Panc1 (cell line): ENCODE measurements at regions not wholly inside any gene's neighbourhood (a gene's known extent, or its start where the extent isn't known, plus 50 kb on each side); places are given as distances from the start of the nearest gene placed in this dataset.

Experiments used
- ATAC-seq: fragments of 200-7000 bp; cut with Tn5 transposase; 2 replicates; pipeline ENCODE4 v1.9.1; 2020; ENCODE audit warnings: mild to moderate bottlenecking, moderate library complexity
- BruUV-seq: library from RNA; stranded (reverse); fragments of 400-500 nt; replicated peaks from 2 replicates; lab custom pipeline; 2021; lab: Mats Ljungman, UMichigan
- CTCF ChIA-PET: fragments of 300-600 bp; sonication (Branson Sonifier 250); formaldehyde crosslinking; loops from one replicate; lab custom pipeline; 2022; ENCODE audit warnings: antibody characterized with exemption; lab: Charles Lee
- POLR2A ChIA-PET: fragments of 300-600 bp; sonication (Branson Sonifier 250); formaldehyde crosslinking; loops from one replicate; lab custom pipeline; 2022; ENCODE audit warnings: antibody characterized with exemption; lab: Charles Lee
- DNase-seq: peaks from one replicate; pipeline ENCODE4 v3.0.0-alpha.2; 2010; ENCODE audit warnings: low read depth, low spot score
- H3K27ac ChIP-seq: 2 replicates; pipeline ENCODE4 v1.5.1; 2011; ENCODE audit warnings: mild to moderate bottlenecking, low read length, inconsistent platforms
- H3K27me3 ChIP-seq: fragments of 200-500 bp; sonication (Bioruptor generic); 2 replicates; pipeline ENCODE4 v1.6.0; 2014; ENCODE audit warnings: low read length, inconsistent platforms; ENCODE audit not compliant: control insufficient read depth, insufficient read depth
- H3K36me3 ChIP-seq: fragments of 200-500 bp; sonication (Bioruptor generic); 2 replicates; pipeline ENCODE4 v1.5.1; 2014; ENCODE audit warnings: inconsistent platforms, mild to moderate bottlenecking, low read length, moderate library complexity; ENCODE audit not compliant: control insufficient read depth, insufficient read depth
- H3K4me1 ChIP-seq: 2 replicates; pipeline ENCODE4 v1.5.1; 2011; ENCODE audit warnings: inconsistent platforms, mild to moderate bottlenecking, low read length, moderate library complexity; ENCODE audit not compliant: control insufficient read depth, insufficient read depth
- H3K4me3 ChIP-seq, 2 experiments: 2 replicates each; pipeline ENCODE4 v1.5.1; 2011 to 2012; ENCODE audit warnings: low read depth in 2 of 2, low read length in 2 of 2, mild to moderate bottlenecking in 2 of 2, inconsistent platforms in 1 of 2, moderate library complexity in 1 of 2
- H3K9me3 ChIP-seq: fragments of 200-500 bp; sonication (Bioruptor generic); 2 replicates; pipeline ENCODE4 v1.5.1; 2014; ENCODE audit warnings: low read depth, mild to moderate bottlenecking, inconsistent platforms, low read length, moderate library complexity; ENCODE audit not compliant: control insufficient read depth, insufficient read depth
- CTCF ChIP-seq: fragments of 450-650 bp; IDR thresholded peaks from 2 replicates; pipeline ENCODE4 v1.5.1; 2017; ENCODE audit warnings: mild to moderate bottlenecking
- POLR2AphosphoS5 ChIP-seq: IDR thresholded peaks from 2 replicates; pipeline ENCODE4 v1.6.1; 2012; ENCODE audit warnings: mild to moderate bottlenecking, low read depth, low read length, moderate library complexity
- REST ChIP-seq, 2 experiments: IDR thresholded peaks; 2 replicates each; pipeline ENCODE4 v1.6.1; 2011 to 2012; ENCODE audit warnings: low read depth in 2 of 2, control low read depth in 1 of 2, low read length in 1 of 2, mild to moderate bottlenecking in 1 of 2, moderate library complexity in 1 of 2; ENCODE audit not compliant: insufficient read depth in 1 of 2
- SIN3A ChIP-seq: IDR thresholded peaks from 2 replicates; pipeline ENCODE4 v1.6.1; 2012; ENCODE audit warnings: low read depth, mild to moderate bottlenecking, low read length, moderate library complexity, borderline replicate concordance; ENCODE audit not compliant: insufficient read depth
- TCF7L2 ChIP-seq: IDR thresholded peaks from 2 replicates; pipeline ENCODE4 v1.6.1; 2011; ENCODE audit warnings: mild to moderate bottlenecking, low read depth, low read length, inconsistent platforms
- in situ Hi-C: cut with HindIII; loops from 2 replicates; pipeline ENCODE4 v1.10.0; 2016; ENCODE audit warnings: low sequenced_read_pairs, low pct_unique_long_range_greater_than_20kb
- intact Hi-C: fragments of 100-400 bp; cut with micrococcal nuclease; formaldehyde crosslinking; loops from one replicate; pipeline ENCODE4 v1.10.0; 2022; ENCODE audit not compliant: unreplicated experiment

GRCh38 chr5:84549054-84549453 lies 164.4 kb upstream of the EDIL3 start:
- ATAC-seq: no peak

DNA sequence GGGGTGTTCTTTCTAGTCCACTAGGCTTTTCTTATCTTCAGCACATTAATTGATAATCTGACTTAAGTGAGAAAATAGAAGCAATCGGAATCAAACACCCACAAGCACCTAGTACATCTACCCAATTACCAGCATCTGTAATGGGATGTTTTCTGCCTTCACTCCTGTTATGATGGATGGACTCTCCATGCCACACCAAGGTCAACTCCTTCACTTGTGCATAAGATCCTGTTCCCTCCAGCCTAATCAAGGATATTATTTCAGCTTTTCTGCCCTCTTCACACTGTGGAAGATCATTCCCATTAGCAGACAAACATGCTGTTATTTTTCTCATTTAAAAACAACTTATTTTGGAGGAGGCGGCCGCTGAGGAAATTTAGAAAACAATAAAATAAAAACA lies 162.0 kb upstream of the EDIL3 start:
- Histone ChIP-seq H3K36me3 (no peaks in the 10 kb centered on the region), H3K9me3 (no peaks in the 10 kb centered on the region), H3K4me1 (no peaks in the 10 kb centered on the region), H3K27me3 (no peaks in the 10 kb centered on the region), H3K4me3 (no peak overlapping the region), H3K27ac (no peak overlapping the region)
- intact Hi-C loops: no loop called here
- TF ChIP-seq CTCF (no peak), SIN3A (no peak), TCF7L2 (no peak), REST (IDR thresholded peaks at IDR 0.05; ENCODE audit: insufficient read depth in 1 of 2, low read depth in 2 of 2, low read length in 1 of 2) (no peak), POLR2AphosphoS5 (no peak)
- no TSS peak for BruUV-seq
- CTCF ChIA-PET: no interaction called here
- in situ Hi-C loops: no loop called here
- DNase-seq (no peak), ATAC-seq (no peak)
- POLR2A ChIA-PET: no interaction called here

More at GRCh38 chr5:84549054-84549453, 164.4 kb upstream of the EDIL3 start:
- H3K27me3 ChIP-seq: no peaks in the 10 kb centered on the region
- no peak overlapping the region for H3K27ac ChIP-seq
- H3K4me3 ChIP-seq: no peak overlapping the region
- in situ Hi-C loops (no loop called here), intact Hi-C loops (no loop called here)
- no peaks in the 10 kb centered on the region for H3K36me3 ChIP-seq
- no peaks in the 10 kb centered on the region for H3K9me3 ChIP-seq
- BruUV-seq: no TSS peak
- ChIA-PET POLR2A (no interaction called here), CTCF (no interaction called here)
- DNase-seq: no peak
- TF ChIP-seq TCF7L2: no peak
- no peak for TF ChIP-seq REST (IDR thresholded peaks at IDR 0.05; ENCODE audit: insufficient read depth in 1 of 2, low read depth in 2 of 2, low read length in 1 of 2)
- no peaks in the 10 kb centered on the region for H3K4me1 ChIP-seq
